NCI-H2107 treated with DMSO at 0.1 percent for 48 hours (cell line): ENCODE measurements at regions not wholly inside any gene's neighbourhood (a gene's known extent, or its start where the extent isn't known, plus 50 kb on each side); places are given as distances from the start of the nearest gene placed in this dataset.

Experiments used
- DNase-seq: peaks from one replicate; lab custom pipeline; 2025; ENCODE audit not compliant: unreplicated experiment; lab: John Stamatoyannopoulos, UW

DNA sequence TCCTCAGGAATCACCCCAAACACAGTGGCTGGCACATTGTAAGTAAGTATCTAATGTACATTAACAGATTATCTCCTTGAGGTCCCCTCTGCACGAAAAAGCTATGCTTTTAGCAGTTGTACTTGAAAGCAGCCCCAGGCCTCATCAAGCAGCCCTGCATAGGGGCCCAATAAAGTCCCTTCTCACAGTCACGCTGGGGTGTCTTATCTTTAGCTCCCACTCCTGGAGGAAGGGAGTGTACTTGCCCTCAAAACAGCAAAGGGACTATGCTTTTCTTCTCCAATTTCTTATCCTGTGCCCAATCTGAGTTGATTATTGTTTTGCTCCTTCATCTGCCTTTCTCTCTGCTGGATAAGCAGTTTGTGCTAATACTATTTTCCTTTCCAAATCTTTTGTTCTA is 168.8 kb upstream of the PLXNA2 start:
- DNase-seq, result no peak

DNA sequence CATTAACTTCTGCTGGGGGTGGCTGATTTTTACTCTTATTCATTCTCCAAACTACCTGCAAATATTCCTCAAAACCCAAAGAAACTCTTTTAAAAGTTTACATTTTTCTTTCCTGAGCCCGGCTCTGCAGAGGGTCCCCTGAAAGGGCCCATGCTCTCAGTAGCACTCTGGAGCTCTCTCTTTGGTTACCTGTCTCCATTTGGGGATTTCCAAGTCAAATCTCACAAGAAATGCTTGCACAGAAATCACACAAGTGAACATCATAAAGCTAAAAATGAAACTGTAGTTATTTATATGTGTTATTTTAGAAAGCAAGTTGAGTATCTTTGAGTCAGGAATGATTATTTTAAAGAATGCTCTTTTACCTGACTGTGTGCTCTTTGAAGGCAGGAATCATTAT is 174.5 kb upstream of the PLXNA2 start:
- no peak for DNase-seq

DNA sequence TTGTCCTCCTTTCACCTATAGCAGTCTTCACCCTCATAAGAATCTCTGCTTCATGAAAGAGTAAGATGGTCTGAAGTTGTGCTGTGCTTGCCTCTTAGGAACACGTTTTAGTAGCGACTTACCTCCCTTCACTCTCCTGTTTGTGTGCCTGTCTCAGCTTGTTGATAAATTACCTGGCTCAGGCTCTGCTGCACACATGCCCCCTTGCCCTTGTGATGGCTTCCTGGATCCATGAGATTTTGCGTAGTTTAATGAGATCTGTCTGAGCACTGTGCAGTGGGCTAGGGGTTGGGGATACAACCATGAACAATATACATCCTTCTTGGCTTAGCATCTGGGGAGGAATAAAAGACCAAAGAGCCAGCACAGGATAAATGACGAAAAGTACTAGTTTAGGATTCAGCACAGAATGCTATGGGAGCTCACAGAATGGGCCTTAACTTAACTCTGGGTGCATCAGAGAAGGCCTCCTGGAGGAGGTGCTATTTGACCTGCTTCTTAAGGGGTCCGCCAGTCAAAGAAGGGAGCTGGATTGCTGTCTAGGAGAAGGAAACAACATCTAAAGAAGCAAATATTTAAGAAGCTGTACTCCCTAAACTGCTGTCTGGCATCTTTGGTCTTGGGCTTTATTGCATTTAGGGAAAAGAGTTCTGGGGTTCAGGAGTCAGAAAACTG is 175.7 kb upstream of the PLXNA2 start:
- no peak for DNase-seq

DNA sequence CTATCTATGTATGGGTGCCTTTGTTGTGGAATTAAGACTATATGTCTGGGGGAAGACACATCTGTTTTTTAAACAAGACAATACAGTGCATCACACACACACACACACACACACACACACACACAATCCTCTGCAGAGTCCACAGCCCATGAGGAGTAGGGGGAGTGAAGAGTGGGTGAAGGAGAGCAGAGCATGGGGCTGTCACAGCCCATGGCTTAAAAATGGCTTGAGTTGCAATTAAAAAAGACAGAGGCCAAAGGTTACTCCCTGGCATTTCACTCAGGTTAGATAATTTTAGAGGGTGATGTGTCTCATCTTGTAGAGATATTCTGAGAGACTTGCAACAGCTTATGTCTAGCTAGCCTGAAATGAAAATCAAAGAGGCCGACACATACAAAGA is 176.5 kb upstream of the PLXNA2 start:
- DNase-seq, result no peak

DNA sequence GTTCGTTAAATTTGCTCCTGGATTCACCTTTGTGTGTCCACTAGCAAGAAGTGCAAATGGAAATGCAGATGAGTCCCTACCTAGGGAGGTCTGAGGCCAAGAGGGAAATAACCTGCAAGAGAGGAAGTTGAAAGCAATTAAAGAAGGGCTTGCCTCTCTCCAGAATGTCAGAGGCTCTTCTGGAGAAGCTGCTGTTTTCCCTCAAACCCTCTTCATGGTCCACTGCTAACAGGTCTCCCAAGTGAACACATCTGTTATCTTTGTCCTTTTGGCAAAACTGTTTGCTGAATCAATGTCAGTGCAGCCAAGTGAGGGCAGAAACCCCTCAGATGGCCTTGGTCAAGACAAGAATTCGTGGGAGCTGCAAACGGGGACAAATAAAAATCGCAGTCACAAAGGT is 177.3 kb upstream of the PLXNA2 start:
- no peak for DNase-seq

DNA sequence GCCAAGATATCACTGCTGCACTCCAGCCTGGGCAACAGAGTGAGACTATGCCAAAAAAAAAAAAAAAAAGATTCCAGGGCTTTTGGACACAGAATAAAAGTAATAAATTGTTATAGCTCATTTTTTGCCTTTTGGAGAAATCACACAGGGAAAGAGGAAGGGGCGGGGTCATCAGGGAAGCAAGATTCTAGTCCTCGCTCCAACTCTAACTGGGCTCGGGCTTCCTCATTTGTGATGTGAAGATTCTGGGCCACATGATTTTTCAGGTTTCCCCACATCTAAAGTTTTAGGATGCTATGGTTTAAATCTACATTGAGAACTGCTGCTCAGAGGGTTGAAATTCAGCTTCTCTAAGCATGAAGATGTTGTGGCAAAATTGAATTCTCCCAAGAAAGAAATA is 179.3 kb upstream of the PLXNA2 start:
- DNase-seq, result no peak

DNA sequence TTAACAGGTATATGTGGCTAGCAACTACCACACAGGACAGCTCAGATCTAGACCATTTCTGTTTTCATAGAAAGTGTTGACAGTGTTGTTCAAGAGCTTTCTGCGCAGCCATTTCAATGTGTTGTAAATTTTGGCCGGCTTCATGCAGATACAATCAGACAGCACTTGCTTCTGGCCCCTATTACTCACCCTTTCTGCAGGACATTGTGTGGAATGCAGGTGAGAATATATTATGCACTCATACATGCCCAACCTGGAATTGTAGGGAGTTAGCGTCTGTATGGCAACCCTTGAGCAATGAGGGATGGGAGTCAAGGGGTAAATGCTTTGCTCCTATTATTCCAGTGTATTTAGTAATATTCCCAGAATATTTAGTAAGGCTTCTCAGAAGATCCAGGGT is 180.9 kb upstream of the PLXNA2 start:
- DNase-seq, result no peak

DNA sequence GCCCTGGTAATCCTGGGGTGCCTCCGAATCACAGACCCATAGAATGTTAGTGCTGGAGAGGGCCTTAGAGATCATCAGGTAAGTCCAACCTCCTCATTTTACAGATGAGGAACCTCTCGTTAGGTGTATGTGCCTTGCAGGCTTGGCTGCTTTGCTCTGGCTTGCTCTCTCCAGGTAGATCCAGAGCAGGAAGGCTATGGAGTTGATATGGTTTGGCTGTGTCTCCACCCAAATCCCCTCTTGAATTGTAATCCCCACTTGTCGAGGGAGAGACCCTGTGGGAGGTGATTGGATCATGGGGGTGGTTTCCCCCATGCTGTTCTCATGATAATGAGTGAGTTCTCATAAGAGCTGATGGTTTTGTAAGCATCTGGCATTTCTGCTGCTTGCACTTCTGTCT is 186.0 kb upstream of the PLXNA2 start:
- DNase-seq, result no peak

DNA sequence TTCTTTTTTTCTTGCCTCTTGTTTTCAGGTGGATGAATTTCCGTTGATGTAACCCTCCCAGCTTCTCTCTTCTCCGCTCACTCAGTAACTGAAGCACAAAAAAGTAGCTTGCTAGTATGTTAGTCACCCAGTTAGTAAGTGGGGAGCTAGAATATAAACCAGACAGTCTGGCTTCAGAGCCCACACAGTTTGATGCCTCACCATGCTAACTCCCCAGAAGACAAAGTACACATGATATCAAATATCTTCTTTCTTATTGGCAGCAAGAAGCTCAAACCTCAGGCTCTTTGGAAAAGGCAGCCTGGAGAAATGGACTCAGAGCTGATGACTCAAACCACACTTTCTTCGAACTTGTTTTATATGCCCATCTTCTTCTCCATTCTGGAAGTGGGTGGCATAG is 187.5 kb upstream of the PLXNA2 start:
- DNase-seq, result no peak

DNA sequence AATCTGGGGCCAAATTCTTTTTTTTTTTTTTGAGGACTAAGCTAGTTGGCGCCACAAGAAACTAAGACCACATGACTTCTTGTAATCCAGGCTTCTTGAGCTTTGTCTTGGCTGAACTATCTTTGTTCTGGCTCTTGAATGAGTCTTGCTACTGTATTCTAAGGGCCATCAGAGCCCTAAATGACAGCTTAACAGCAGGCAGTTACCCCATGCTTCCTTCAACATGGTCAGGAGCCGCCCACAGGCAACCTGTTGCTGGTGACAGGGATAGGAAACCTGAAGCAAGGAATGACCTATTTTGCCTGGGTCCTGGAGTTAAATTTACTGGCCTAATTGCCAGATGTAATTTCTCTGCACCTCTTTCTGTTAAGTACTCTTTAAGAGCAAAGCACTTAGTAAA is 188.2 kb upstream of the PLXNA2 start:
- no peak for DNase-seq

DNA sequence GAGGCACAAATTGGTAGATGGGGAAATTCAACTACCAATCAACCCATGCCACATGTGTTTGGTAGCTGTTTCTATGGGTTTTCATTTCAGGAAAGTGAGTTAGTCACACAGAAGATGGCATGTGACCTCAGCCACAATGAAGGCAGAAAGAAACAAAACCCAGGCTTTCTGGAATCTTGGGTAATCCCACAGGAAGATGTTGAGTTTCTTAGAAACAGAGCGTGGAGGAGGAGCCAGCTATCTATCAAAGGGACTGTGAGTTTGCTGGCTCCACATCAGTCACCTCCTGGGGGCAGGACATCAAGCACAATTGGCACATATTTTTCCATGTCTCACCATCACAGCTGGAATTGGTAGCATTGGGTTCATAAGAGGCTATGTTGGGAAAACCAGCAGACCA is 188.9 kb upstream of the PLXNA2 start:
- DNase-seq, result no peak

DNA sequence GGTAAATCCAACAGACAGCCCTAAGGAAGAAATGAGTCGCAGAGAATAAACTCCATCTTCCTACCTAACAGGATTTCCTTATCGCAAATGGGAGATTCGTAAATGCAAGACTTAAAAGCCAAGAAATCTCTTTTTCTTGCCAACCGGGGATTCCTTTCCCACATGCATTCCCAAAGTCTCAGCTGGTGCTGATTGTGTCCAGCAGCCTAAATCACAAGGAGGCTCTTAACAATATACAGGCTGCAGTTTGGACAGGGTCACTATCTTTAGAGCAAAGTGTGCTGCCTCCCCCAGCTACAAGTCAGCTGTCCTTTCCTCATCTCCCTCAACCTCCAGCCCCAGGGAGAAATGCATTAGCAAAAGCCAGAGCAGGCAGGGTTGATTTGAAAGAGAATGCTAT is 189.8 kb upstream of the PLXNA2 start:
- no peak for DNase-seq

DNA sequence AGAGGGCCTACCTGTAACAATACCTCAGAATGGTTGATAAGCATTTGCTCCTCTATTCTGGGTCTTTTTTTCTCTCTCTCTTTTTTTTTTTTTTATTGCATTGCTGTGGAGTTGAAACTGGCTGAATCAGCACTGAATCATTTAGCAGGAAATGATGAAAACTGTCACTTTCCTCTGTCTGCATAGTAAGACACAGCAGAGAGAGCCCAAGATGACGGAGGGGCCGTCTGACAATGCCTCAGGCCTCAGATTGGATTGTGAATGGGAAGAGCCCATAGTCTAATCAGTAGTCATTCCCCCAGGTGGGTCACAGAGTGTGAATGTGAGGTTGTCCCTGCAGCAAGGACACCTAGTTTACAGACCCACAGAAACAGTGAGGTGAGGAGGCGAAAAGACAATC is 193.2 kb upstream of the PLXNA2 start:
- no peak for DNase-seq

DNA sequence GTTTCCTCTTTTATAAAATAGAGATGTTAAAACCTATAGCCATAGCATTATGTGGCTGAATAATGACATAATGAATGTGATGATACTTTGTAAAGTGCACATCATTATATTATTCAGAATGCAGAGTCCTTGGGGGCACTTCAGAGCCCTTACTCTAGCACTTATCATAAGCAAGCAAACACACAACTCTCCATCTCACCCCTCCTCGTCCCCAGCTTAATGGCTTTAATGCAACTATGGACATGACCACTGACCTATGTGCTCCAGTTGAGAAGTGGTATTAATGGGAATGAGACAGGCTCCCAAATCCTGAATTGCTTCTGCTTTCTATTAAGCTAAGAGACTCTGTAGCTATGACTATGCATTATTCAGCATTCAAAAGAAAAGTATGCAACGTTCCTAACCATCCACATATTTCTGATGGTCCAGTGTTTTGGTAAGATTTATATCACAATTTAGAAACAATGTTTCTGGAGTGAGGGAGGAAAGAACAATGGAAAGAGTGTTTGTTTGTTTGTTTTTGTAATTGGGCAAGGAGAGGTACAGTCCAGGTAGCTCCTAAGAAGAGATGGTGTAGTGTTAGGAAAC is 194.0 kb upstream of the PLXNA2 start:
- DNase-seq, result no peak

DNA sequence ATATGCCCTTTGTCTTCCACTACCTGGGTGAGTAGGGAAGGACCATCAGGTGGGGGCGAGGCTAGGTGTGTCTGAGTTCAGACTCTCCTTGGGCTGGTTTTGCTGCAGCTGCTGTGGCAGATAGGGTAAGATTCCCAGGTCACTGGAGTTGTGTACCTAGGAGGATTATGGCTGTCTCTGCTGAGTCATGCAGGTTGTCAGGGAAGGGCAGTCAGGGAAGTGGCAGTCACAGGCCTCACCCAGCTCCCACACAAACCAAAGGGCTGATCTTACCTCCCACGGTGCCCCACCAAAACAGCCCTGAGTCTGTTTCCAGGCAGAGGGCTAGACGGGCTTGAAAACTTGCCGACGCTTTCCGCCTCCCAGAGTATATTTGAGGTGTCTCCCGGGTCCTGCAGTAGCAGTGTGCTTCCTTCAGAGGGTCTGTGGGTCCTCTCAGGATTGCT is 201.6 kb upstream of the PLXNA2 start:
- no peak for DNase-seq

DNA sequence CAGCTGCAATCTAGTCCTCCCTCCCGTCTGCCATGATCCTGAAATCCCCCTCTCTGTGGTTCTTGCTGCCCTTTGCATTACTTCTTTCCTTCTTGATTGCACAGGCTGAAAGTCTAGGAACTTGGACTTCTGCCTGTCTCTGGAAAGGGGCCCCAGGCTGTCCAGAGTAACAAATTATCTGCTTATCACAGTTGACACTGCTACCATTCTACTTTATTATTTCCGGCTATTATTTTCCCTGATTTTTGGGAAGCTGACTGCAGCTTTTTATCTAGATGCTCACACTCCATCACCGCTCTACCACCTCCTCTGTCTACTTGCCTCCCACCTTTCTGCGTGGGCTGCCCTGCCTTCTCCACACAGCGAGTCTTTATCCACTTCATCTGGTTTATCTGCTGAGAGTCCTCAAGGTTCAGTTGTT is 202.1 kb upstream of the PLXNA2 start:
- no peak for DNase-seq

DNA sequence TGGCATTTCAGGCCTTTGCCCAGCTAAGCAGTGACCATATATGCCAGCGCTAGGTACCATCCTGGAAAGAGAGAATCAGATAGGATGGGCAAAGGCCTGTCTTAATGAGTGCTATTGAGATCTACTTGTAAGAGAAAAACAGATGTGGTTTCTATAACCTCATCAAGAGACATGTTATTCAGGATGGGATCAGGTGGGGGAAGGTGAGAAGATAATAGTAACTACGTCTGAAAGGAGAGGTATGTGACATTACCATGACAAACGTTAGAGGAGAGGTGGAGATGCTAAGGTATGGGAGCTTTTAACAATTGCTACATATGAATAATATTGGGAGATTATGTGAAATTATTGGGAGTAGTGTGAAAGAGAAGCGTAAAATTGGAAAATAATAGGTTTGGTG is 204.2 kb upstream of the PLXNA2 start:
- no peak for DNase-seq

DNA sequence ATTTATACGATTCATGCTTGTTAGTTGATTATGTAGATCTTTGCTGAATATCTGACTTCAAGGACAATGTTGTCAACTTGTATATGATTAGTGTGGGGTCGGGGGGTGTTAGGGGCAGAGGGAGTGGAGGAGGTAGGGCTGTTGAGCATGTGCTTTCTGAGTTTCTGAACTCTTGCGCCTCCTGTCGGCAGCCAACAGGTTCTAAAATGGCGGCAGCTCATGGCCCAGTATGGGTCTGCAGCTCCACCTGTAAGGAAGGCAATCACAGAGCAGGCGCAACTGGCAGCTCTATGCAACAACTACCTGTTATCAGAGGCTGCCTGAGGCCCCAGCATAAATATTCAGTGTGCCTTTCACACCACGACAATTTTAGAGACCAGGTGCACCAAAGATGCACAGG is 205.8 kb upstream of the PLXNA2 start:
- no peak for DNase-seq

DNA sequence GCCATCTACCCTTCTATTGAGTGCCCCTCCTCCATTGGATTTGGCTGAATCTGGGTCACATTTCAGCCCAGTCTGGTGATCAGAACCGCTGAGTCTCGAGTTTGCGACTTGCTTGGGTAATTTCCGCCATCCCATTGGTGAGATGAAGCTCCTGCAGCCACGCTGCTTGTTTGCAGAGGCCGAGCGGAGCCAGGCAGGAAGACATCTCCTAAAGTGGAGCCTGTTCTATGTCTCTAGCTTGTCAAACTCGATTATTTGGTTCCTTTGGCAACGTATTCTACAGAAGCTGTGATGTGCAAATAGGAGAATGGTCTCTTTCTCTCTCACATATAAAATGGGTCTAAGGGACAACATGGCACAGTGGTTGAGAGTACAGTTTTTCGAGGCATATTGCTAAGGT is 206.8 kb upstream of the PLXNA2 start:
- DNase-seq, result no peak

DNA sequence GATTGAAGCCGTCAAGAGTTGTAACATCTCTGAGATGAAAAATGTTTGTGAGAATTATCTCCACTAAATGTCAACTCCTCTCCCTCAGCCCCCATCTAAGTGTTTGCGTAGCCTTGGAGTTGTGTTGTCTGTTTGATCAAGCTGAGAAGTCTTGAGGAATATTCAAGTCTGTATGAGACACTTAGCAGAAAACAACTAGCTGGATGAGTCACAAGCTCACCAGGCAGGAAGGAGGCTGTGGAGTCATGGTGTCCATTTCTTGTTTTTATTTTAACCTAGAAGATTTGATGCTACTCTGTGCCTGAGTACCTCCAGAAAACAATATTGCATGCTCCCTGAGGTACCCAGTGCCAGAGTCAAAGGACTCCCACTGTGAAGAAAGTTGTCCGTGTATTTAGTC is 211.6 kb upstream of the PLXNA2 start:
- DNase-seq, result no peak

DNA sequence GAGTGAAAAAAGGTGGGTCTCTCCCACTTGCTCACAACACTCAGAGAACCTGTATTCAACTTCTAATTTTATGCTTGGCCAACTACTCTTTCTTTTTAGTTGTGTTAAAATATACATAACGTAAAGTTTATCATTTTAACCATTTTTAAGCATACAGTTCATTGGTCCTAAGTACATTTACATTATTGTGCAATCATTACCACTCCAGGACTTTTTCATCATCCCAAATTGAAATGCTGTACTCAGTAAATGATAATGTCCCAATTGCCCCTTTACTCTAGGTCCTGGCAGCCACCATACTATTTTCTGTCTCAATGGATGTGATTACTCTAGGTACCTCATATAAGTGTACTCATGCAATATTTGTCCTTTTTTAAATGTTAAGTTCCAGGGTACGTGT is 212.3 kb upstream of the PLXNA2 start:
- DNase-seq, result no peak

DNA sequence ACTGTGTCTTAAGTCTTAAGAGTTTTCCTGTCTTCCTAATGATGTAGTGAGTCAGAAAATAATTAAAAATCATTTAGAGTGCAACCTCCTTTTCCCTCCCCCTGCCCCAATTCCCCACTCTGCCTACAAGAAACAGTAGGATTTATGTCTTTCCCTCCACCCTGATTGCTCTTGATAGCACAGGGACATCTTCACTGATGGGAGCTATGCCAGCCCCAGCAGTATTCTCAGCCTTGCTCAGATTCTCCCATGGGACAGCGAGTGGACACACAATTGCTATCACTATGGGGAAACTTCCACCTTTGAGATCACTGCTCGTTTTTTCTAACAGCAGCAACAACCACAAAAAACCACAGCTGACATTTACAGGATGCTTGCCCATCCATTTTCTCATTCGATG is 216.6 kb upstream of the PLXNA2 start:
- DNase-seq, result no peak

DNA sequence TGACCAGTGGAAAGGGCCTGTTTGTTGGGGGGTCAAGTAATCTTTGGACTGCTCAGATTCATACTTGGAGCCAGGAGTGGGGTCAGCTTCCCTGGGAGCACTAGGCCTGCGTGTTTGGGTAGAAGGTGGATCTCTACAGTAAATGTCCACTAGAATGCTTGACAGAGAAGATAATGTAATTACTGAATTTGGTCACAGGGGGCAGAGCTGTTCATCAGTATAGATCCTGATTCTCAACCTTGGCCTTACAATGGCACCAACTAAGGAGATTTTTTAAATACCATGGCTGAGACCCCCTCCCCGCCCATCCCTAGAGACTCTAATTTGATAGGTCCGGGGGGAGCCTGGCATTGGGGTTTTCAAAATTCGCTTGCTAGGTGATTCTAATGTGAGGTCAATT is 217.5 kb upstream of the PLXNA2 start:
- DNase-seq, result no peak
